ENCODE measurements at regions not wholly inside any gene's neighbourhood (a gene's known extent, or its start where the extent isn't known, plus 50 kb on each side); places are given as distances from the start of the nearest gene placed in this dataset.

DNA sequence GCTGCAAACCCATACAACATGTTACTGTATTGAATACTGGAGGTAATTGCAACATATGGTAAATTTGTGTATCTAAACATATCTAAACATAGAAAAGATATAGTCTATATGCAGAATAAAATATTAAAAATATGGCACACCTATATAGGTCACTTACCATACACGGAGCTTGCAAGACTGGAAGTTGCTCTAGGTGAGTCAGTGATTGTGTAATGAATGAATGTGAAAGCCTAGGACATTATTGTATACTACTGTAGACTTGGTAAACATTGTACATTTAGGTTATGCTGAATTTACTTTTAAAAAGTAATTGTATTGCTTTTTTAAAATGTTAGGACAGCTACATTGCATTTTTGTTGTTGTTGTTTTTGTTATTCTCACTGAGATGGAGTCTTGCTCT is 968.8 kb downstream of the TLE1 start:
- TF ChIP-seq EP300 (IDR thresholded peaks at IDR 0.05): no peak
- TF ChIP-seq, protein P1, sequence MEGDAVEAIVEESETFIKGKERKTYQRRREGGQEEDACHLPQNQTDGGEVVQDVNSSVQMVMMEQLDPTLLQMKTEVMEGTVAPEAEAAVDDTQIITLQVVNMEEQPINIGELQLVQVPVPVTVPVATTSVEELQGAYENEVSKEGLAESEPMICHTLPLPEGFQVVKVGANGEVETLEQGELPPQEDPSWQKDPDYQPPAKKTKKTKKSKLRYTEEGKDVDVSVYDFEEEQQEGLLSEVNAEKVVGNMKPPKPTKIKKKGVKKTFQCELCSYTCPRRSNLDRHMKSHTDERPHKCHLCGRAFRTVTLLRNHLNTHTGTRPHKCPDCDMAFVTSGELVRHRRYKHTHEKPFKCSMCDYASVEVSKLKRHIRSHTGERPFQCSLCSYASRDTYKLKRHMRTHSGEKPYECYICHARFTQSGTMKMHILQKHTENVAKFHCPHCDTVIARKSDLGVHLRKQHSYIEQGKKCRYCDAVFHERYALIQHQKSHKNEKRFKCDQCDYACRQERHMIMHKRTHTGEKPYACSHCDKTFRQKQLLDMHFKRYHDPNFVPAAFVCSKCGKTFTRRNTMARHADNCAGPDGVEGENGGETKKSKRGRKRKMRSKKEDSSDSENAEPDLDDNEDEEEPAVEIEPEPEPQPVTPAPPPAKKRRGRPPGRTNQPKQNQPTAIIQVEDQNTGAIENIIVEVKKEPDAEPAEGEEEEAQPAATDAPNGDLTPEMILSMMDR (IDR thresholded peaks at IDR 0.05): no peak
